ENCODE measurements at regions not wholly inside any gene's neighbourhood (a gene's known extent, or its start where the extent isn't known, plus 50 kb on each side); places are given as distances from the start of the nearest gene placed in this dataset.

DNA sequence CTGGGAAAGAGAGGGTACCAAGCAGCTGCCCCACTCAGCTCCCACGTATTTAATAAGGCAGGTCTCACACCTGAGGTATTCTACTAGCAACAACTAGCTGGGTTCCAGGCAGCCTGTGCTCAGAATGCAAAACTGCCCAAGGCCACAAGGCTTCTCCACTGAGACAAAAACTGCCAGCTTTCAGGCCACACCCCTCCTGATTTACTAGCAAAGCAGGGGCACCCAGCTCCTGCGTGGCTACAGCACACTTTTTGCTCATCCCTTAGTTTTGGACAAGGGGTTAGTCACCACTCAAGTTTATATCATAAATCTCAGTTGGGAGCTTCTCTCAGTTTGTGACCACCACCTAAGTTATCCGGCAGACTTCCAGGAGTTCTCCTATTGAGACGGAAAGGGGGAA lies 494.6 kb downstream of the CDH11 start:
- no peak for ATAC-seq
- Histone ChIP-seq H3K4me3 (no peak overlapping the region), H3K36me3 (no peaks in the 10 kb centered on the region), H3K4me1 (no peaks in the 10 kb centered on the region), H3K27me3 (no peaks in the 10 kb centered on the region), H3K9me3 (no peaks in the 10 kb centered on the region), H3K27ac (no peak overlapping the region)
- TF ChIP-seq, protein P1, sequence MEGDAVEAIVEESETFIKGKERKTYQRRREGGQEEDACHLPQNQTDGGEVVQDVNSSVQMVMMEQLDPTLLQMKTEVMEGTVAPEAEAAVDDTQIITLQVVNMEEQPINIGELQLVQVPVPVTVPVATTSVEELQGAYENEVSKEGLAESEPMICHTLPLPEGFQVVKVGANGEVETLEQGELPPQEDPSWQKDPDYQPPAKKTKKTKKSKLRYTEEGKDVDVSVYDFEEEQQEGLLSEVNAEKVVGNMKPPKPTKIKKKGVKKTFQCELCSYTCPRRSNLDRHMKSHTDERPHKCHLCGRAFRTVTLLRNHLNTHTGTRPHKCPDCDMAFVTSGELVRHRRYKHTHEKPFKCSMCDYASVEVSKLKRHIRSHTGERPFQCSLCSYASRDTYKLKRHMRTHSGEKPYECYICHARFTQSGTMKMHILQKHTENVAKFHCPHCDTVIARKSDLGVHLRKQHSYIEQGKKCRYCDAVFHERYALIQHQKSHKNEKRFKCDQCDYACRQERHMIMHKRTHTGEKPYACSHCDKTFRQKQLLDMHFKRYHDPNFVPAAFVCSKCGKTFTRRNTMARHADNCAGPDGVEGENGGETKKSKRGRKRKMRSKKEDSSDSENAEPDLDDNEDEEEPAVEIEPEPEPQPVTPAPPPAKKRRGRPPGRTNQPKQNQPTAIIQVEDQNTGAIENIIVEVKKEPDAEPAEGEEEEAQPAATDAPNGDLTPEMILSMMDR (IDR thresholded peaks at IDR 0.05), result no peak
- no peak for DNase-seq
- intact Hi-C loops (cut with DNase I), result no loop called here

DNA sequence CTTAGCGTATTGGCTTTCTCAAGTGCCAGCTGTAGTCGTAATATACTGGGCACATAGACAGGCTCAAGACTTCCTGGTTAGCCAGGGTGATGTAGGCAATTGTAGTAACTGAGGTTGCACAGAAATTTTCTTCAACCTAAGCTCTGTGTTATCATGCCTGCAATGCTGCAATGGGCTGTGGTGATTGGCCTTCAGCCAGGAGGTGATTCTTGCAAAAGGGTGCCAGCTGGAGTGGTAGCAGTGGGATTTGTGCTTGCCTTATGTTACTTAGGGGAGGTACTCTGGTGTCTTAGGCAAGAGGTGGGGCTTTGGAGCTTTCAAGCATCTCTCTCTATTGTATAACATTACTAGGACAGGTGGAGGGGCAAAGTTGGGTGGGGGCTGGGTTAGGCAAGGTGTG lies 495.1 kb downstream of the CDH11 start:
- TF ChIP-seq, protein P1 (IDR thresholded peaks at IDR 0.05), result no peak
- Histone ChIP-seq H3K4me3 (no peak overlapping the region), H3K27me3 (no peaks in the 10 kb centered on the region), H3K36me3 (no peaks in the 10 kb centered on the region), H3K27ac (no peak overlapping the region), H3K4me1 (no peaks in the 10 kb centered on the region), H3K9me3 (no peaks in the 10 kb centered on the region)
- intact Hi-C loops (cut with DNase I), result no loop called here
- DNase-seq (no peak), ATAC-seq (no peak)

- intact Hi-C loops (cut with DNase I), result no loop called here
- Histone ChIP-seq H3K27me3 (no peaks in the 10 kb centered on the region), H3K27ac (no peak overlapping the region), H3K36me3 (no peaks in the 10 kb centered on the region), H3K4me3 (no peak overlapping the region), H3K4me1 (no peaks in the 10 kb centered on the region), H3K9me3 (no peaks in the 10 kb centered on the region)
- no peak for ATAC-seq
- TF ChIP-seq, protein P1 (IDR thresholded peaks at IDR 0.05), result no peak
- no peak for DNase-seq
Measured at GRCh38 chr16:64621616-64622015, 500.2 kb downstream of the CDH11 start.

DNA sequence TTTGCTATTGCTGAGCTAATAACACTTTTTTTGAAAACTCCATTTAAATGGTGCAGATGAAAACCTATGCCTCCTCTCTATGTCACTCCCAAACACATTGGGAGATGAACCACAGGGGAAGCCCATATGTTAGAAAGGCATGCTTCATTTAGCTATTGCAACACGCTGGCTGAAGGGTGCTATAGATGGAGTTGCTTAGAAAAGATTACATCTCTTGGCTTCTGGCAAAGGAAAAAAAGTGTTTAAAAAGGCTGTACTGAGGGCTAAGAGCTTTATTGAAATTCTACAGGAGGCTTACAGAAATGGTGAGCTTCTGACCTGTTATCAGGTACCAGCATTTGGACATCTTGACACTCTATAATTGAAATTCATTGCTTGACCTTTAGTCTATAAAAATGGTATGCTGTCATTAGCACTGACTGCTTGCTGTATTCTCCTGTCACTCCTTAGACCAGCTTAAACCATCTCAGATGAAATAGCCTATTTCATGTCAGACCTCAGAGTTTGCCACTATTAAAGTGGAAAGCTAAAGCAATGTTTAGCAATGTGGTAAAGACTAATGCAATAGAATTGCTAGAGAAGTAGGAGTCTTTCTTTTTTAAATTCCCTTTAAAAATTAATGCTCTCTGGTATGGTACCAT lies 503.9 kb downstream of the CDH11 start:
- no peak for ATAC-seq
- Histone ChIP-seq H3K36me3 (no peaks in the 10 kb centered on the region), H3K4me1 (no peaks in the 10 kb centered on the region), H3K4me3 (no peak overlapping the region), H3K9me3 (no peaks in the 10 kb centered on the region), H3K27ac (no peak overlapping the region), H3K27me3 (no peaks in the 10 kb centered on the region)
- intact Hi-C loops (cut with DNase I), result no loop called here
- TF ChIP-seq, protein P1 (IDR thresholded peaks at IDR 0.05), result no peak
- no peak for DNase-seq

DNA sequence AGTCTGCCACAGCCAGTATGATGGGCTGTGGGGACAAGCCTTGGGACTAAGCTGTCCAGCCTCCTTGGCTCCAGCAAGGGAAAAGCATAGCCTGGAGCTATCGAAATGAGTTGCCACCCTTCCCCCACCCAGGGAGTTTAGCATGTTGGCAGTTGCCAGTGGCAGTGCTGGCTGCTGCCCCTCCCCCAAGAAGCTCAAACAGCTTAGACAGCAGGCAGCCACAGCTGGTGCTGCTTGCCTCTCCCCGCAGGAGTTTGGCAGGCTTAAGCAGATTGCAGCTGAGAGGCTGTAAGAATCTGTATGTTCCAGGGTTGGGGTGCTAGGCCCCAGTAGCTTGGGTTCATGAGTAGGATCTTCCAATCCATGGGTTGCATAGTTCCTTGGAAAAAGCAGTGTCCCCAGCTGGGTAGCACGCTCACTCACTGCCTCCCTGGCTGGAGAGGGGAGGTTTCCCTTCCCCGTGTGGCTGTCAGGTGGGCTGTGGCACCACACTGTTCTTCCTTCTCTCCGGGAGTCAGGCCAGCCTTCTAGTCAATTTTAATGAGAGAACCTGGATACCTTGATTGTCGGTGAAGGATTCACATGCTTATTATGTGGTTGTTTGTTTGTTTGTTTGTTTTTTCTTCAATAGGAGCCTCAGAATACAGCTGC lies 506.1 kb downstream of the CDH11 start:
- TF ChIP-seq, protein P1 (IDR thresholded peaks at IDR 0.05), result no peak
- no peak overlapping the region for H3K4me3 ChIP-seq
- ATAC-seq (peak; percentile 30), DNase-seq (peak; percentile 59)
- no peaks in the 10 kb centered on the region for H3K9me3 ChIP-seq
- H3K27ac ChIP-seq, result no peak overlapping the region
- intact Hi-C loops (cut with DNase I), result no loop called here
- H3K4me1 ChIP-seq, result no peaks in the 10 kb centered on the region
- H3K36me3 ChIP-seq, result no peaks in the 10 kb centered on the region
- H3K27me3 ChIP-seq, result no peaks in the 10 kb centered on the region

Data from upper lobe of right lung (tissue), 1 donor.